SH-SY5Y (cell line): ENCODE measurements at regions not wholly inside any gene's neighbourhood (a gene's known extent, or its start where the extent isn't known, plus 50 kb on each side); places are given as distances from the start of the nearest gene placed in this dataset.

Source experiments
- GATA2 ChIP-seq: IDR thresholded peaks from 2 replicates; pipeline ENCODE4 v1.6.1; 2011; ENCODE audit warnings: mild to moderate bottlenecking, low read depth, low read length
- GATA3 ChIP-seq: IDR thresholded peaks from 2 replicates; pipeline ENCODE4 v1.6.1; 2011; ENCODE audit warnings: low read depth, mild to moderate bottlenecking, low read length, moderate library complexity

DNA sequence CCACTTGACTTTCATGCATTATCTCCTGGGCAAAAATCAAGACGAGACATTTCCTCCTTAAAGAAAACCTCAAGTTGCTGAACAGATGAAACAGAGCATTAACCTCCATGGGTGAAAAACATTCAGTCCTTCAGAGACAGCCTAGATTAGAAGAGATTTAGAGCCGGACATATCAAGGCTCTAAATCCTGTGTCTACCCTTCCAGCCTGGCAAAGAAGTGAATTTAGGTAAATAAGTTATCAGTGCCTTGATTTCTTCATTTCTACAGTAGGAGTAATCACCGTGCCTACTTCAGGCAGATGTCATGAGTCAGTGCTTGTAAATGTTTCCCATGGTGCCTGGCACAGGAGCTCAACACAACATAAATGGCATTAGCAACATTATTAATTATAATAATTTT is 159.3 kb upstream of the PRICKLE2 start:
- TF ChIP-seq GATA3 = no peak
- TF ChIP-seq GATA2 = no peak
